Liver (tissue), 8 donors: ENCODE measurements at regions not wholly inside any gene's neighbourhood (a gene's known extent, or its start where the extent isn't known, plus 50 kb on each side); places are given as distances from the start of the nearest gene placed in this dataset.
"Not testable (repeated sequence)": the region's sequence is repeated elsewhere in the genome, so short reads cannot be mapped to it uniquely, and the experiment has no call there.

Source experiments
- DNase-seq: peaks from one replicate; pipeline ENCODE4 v3.0.0-alpha.2; 2017; ENCODE audit warnings: low spot score
- H3K27ac ChIP-seq, 2 donors: one replicate each; pipeline ENCODE4 v1.7.0; 2013; ENCODE audit warnings: inconsistent platforms in 2 of 2, low read length in 2 of 2, control low read depth in 1 of 2, low read depth in 1 of 2, mild to moderate bottlenecking in 1 of 2
- H3K27me3 ChIP-seq, 4 donors: one replicate each; pipeline versions ENCODE4 v1.6.1 to v1.7.0; 2013; ENCODE audit warnings: low read length in 3 of 4, inconsistent platforms in 1 of 4, mild to moderate bottlenecking in 1 of 4, moderate library complexity in 1 of 4; ENCODE audit not compliant: control insufficient read depth in 4 of 4, insufficient read depth in 4 of 4
- H3K36me3 ChIP-seq, 4 donors: one replicate each; pipeline versions ENCODE4 v1.6.1 to v1.7.0; 2013; ENCODE audit warnings: low read length in 3 of 4, mild to moderate bottlenecking in 3 of 4, low read depth in 1 of 4, moderate library complexity in 1 of 4; ENCODE audit not compliant: control insufficient read depth in 4 of 4, insufficient read depth in 3 of 4
- H3K4me1 ChIP-seq, 4 donors: one replicate each; pipeline versions ENCODE4 v1.6.1 to v1.7.0; 2013; ENCODE audit warnings: low read length in 3 of 4, mild to moderate bottlenecking in 3 of 4, moderate library complexity in 1 of 4; ENCODE audit not compliant: control insufficient read depth in 4 of 4, insufficient read depth in 4 of 4
- H3K4me3 ChIP-seq, 3 donors: one replicate each; pipeline versions ENCODE4 v1.6.1 to v1.7.0; 2013; ENCODE audit warnings: low read length in 3 of 3, control low read depth in 1 of 3, low read depth in 1 of 3, mild to moderate bottlenecking in 1 of 3
- H3K9ac ChIP-seq, 2 donors: one replicate each; pipeline ENCODE4 v1.7.0; 2013; ENCODE audit warnings: low read length in 2 of 2, mild to moderate bottlenecking in 2 of 2, moderate library complexity in 2 of 2, control low read depth in 1 of 2, low read depth in 1 of 2
- H3K9me3 ChIP-seq, 4 donors: one replicate each; pipeline versions ENCODE4 v1.6.1 to v1.7.0; 2013; ENCODE audit warnings: low read length in 3 of 4; ENCODE audit not compliant: control insufficient read depth in 4 of 4
- EGR1 ChIP-seq, 2 donors: IDR thresholded peaks; 2 replicates each; pipeline ENCODE4 v1.6.1; 2016 to 2018; ENCODE audit warnings: antibody characterized with exemption in 2 of 2, low read depth in 2 of 2
- FOXA1 ChIP-seq: IDR thresholded peaks from 2 replicates; pipeline ENCODE4 v1.6.1; 2016; ENCODE audit warnings: antibody characterized with exemption
- FOXA2 ChIP-seq: IDR thresholded peaks from 2 replicates; pipeline ENCODE4 v1.6.1; 2016; ENCODE audit warnings: antibody characterized with exemption
- GABPA ChIP-seq, 2 donors: IDR thresholded peaks in 1 of 2; conservative IDR thresholded peaks in 1 of 2; 2 replicates each; pipeline ENCODE4 v1.6.1; 2016; ENCODE audit warnings: antibody characterized with exemption in 2 of 2, mild to moderate bottlenecking in 1 of 2, moderate library complexity in 1 of 2
- HNF4A ChIP-seq, 2 donors: conservative IDR thresholded peaks; 2 replicates each; pipeline ENCODE4 v1.6.1; 2016; ENCODE audit warnings: antibody characterized with exemption in 2 of 2, mild to moderate bottlenecking in 2 of 2
- HNF4G ChIP-seq: IDR thresholded peaks from 2 replicates; pipeline ENCODE4 v1.6.1; 2016; ENCODE audit warnings: antibody characterized with exemption
- JUND ChIP-seq, 2 donors: IDR thresholded peaks; 2 replicates each; pipeline ENCODE4 v1.6.1; 2016; ENCODE audit warnings: antibody characterized with exemption in 2 of 2
- NR2F2 ChIP-seq: IDR thresholded peaks from 2 replicates; pipeline ENCODE4 v1.6.1; 2016; ENCODE audit warnings: antibody characterized with exemption
- RAD21 ChIP-seq, 2 donors: IDR thresholded peaks; 2 replicates each; pipeline ENCODE4 v1.6.1; 2016; ENCODE audit warnings: antibody characterized with exemption in 2 of 2, mild to moderate bottlenecking in 2 of 2
- RXRA ChIP-seq, 2 donors: IDR thresholded peaks; 2 replicates each; pipeline ENCODE4 v1.6.1; 2017 to 2018; ENCODE audit warnings: antibody characterized with exemption in 2 of 2, mild to moderate bottlenecking in 1 of 2
- SP1 ChIP-seq: IDR thresholded peaks from 2 replicates; pipeline ENCODE4 v1.6.1; 2018; ENCODE audit warnings: antibody characterized with exemption, mild to moderate bottlenecking
- TAF1 ChIP-seq: conservative IDR thresholded peaks from 2 replicates; pipeline ENCODE4 v1.6.1; 2016; ENCODE audit warnings: antibody characterized with exemption, mild to moderate bottlenecking
- YY1 ChIP-seq: IDR thresholded peaks from 2 replicates; pipeline ENCODE4 v1.6.1; 2016; ENCODE audit warnings: antibody characterized with exemption, mild to moderate bottlenecking
- WGBS: extraction: QIAGEN DNeasy Blood & Tissue Kit; methylation state at CpG from one replicate; pipeline ENCODE4 v1.1.7; 2013; 5-methylcytosine and 5-hydroxymethylcytosine counted together
- TF ChIP-seq, protein P1 (sequence below): IDR thresholded peaks from 2 replicates; pipeline ENCODE4 v1.6.1; 2016; ENCODE audit warnings: antibody characterized with exemption
- TF ChIP-seq, protein P2 (sequence below): IDR thresholded peaks from 2 replicates; pipeline ENCODE4 v1.6.1; 2016; ENCODE audit warnings: antibody characterized with exemption
- TF ChIP-seq, protein P3 (sequence below): fragments of 150-350 bp; IDR thresholded peaks from 2 replicates; pipeline ENCODE4 v1.5.1; 2017; ENCODE audit warnings: improper control_type of control experiment, low read depth, low read length; ENCODE audit not compliant: missing input control
- TF ChIP-seq, protein P4 (sequence below): IDR thresholded peaks from 2 replicates; pipeline ENCODE4 v1.6.1; 2016; ENCODE audit warnings: antibody characterized with exemption
- TF ChIP-seq, protein P5 (sequence below): IDR thresholded peaks from 2 replicates; pipeline ENCODE4 v1.6.1; 2016; ENCODE audit warnings: antibody characterized with exemption, mild to moderate bottlenecking
- donor health status: healthy.
- donor health status: healthy.
- donor health status: healthy.
- donor health status: healthy.
- donor health status: healthy.

DNA sequence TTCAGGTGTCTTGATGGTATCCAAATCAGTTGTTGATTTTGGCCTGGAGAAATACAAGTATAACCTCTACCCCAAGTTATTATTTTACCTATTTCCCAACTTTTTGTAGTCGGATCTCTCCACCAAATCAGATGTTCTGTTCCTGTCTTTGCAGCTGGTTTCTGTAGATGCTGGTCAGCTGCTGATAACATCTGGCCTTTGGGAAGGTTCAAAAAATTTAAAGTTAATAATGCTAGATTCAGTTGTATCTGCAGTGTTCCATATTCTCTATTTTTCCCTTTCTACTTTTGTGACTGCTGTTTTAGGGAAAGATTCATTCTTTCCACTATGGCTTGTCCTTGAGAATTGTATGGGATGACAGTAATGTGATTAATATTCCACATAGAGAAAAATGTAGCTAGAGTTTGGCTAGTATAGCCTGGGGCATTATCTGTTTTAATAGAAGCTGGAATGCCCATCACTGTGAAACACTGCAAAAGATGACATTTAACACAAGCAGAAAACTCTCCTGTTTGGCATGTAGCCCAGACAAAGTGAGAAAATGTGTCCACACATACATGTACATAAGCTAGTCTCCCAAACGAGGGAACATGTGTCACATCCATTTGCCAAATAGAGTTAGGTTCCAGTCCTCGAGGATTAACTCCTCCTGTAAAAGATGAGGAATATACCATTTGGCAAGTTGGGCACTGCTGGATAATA, 99.2 kb downstream of the ZNF100 start:
- H3K27me3 ChIP-seq, H3K4me3 ChIP-seq, H3K4me1 ChIP-seq, H3K27ac ChIP-seq, H3K9me3 ChIP-seq, H3K9ac ChIP-seq, H3K36me3 ChIP-seq, DNase-seq: not testable (repeated sequence)
- WGBS = 46% methylated on average over 3 of the region's 3 CpGs

DNA sequence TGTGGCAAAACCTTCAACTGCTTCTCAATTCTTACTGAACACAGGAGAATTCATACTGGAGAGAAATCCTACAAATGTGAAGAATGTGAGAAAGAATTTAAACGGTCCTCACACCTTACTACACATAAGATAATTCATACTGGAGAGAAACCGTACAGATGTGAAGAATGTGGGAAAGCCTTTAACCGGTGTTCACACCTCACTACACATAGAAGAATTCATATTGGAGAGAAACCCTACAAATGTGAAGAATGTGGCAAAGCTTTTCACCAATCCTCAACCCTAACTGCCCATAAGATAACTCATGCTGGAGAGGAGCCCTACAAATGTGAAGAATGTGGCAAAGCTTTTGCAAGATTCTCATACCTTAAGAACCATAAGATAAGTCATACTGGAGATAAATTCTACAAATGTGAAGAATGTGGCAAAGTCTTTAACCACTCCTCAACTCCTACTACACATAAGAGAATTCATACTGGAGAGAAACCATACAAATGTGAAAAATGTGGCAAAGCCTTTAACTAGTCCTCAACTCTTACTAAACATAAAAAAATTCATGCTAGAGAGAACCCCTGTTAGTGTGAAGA, 111.7 kb downstream of the ZNF100 start:
- Histone ChIP-seq H3K4me3 (no peak overlapping the region), H3K9ac (no peak overlapping the region), H3K9me3 (peaks cover 0 to 13% (median 3%) of the 10 kb centered on the region in 4 donors), H3K27ac (no peak overlapping the region), H3K36me3 (no peaks in the 10 kb centered on the region), H3K27me3 (no peaks in the 10 kb centered on the region), H3K4me1 (no peaks in the 10 kb centered on the region)
- DNase-seq = no peak
- TF ChIP-seq RAD21 (IDR thresholded peaks at IDR 0.05) (no peak), FOXA2 (no peak), TAF1 (no peak), GABPA (IDR thresholded peaks at IDR 0.05 in 1 of 2, conservative IDR thresholded peaks at IDR 0.05 in 1 of 2) (no peak), JUND (IDR thresholded peaks at IDR 0.05) (no peak), HNF4G (no peak), NR2F2 (no peak), YY1 (no peak), FOXA1 (no peak), HNF4A (conservative IDR thresholded peaks at IDR 0.05) (no peak), RXRA (IDR thresholded peaks at IDR 0.05) (no peak), EGR1 (IDR thresholded peaks at IDR 0.05; ENCODE audit: low read depth in 2 of 2) (no peak), SP1 (no peak)
- TF ChIP-seq, protein P1, sequence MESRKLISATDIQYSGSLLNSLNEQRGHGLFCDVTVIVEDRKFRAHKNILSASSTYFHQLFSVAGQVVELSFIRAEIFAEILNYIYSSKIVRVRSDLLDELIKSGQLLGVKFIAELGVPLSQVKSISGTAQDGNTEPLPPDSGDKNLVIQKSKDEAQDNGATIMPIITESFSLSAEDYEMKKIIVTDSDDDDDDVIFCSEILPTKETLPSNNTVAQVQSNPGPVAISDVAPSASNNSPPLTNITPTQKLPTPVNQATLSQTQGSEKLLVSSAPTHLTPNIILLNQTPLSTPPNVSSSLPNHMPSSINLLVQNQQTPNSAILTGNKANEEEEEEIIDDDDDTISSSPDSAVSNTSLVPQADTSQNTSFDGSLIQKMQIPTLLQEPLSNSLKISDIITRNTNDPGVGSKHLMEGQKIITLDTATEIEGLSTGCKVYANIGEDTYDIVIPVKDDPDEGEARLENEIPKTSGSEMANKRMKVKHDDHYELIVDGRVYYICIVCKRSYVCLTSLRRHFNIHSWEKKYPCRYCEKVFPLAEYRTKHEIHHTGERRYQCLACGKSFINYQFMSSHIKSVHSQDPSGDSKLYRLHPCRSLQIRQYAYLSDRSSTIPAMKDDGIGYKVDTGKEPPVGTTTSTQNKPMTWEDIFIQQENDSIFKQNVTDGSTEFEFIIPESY = no peak
- TF ChIP-seq, protein P2, sequence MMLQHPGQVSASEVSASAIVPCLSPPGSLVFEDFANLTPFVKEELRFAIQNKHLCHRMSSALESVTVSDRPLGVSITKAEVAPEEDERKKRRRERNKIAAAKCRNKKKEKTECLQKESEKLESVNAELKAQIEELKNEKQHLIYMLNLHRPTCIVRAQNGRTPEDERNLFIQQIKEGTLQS = no peak
- TF ChIP-seq, protein P3, sequence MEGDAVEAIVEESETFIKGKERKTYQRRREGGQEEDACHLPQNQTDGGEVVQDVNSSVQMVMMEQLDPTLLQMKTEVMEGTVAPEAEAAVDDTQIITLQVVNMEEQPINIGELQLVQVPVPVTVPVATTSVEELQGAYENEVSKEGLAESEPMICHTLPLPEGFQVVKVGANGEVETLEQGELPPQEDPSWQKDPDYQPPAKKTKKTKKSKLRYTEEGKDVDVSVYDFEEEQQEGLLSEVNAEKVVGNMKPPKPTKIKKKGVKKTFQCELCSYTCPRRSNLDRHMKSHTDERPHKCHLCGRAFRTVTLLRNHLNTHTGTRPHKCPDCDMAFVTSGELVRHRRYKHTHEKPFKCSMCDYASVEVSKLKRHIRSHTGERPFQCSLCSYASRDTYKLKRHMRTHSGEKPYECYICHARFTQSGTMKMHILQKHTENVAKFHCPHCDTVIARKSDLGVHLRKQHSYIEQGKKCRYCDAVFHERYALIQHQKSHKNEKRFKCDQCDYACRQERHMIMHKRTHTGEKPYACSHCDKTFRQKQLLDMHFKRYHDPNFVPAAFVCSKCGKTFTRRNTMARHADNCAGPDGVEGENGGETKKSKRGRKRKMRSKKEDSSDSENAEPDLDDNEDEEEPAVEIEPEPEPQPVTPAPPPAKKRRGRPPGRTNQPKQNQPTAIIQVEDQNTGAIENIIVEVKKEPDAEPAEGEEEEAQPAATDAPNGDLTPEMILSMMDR = no peak
- TF ChIP-seq, protein P4, sequence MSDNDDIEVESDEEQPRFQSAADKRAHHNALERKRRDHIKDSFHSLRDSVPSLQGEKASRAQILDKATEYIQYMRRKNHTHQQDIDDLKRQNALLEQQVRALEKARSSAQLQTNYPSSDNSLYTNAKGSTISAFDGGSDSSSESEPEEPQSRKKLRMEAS = no peak
- TF ChIP-seq, protein P5, sequence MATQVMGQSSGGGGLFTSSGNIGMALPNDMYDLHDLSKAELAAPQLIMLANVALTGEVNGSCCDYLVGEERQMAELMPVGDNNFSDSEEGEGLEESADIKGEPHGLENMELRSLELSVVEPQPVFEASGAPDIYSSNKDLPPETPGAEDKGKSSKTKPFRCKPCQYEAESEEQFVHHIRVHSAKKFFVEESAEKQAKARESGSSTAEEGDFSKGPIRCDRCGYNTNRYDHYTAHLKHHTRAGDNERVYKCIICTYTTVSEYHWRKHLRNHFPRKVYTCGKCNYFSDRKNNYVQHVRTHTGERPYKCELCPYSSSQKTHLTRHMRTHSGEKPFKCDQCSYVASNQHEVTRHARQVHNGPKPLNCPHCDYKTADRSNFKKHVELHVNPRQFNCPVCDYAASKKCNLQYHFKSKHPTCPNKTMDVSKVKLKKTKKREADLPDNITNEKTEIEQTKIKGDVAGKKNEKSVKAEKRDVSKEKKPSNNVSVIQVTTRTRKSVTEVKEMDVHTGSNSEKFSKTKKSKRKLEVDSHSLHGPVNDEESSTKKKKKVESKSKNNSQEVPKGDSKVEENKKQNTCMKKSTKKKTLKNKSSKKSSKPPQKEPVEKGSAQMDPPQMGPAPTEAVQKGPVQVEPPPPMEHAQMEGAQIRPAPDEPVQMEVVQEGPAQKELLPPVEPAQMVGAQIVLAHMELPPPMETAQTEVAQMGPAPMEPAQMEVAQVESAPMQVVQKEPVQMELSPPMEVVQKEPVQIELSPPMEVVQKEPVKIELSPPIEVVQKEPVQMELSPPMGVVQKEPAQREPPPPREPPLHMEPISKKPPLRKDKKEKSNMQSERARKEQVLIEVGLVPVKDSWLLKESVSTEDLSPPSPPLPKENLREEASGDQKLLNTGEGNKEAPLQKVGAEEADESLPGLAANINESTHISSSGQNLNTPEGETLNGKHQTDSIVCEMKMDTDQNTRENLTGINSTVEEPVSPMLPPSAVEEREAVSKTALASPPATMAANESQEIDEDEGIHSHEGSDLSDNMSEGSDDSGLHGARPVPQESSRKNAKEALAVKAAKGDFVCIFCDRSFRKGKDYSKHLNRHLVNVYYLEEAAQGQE = no peak
- WGBS = 80% methylated on average over 3 of the region's 3 CpGs

DNA sequence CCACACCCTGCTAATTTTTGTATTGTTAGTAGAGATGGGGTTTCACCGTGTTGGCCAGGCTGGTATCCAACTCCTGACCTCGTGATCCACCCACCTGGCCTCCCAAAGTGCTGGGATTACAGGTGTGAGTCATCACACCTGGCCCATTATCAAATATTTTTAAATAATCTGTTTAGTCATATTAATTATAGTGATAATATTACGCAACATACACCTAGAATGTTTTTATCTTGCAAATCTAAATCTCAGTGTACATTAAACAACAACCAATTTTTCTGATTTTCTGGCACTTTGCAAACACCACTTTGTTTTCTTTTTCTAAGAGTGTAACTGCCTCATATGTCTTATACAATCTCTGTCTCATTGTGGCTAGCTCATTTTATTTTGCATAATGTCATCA, 115.9 kb downstream of the ZNF100 start:
- H3K27me3 ChIP-seq, H3K27ac ChIP-seq, DNase-seq, H3K4me1 ChIP-seq, H3K4me3 ChIP-seq, H3K36me3 ChIP-seq, H3K9ac ChIP-seq: not testable (repeated sequence)
- 58% methylated on average over 3 of the region's 3 CpGs for WGBS
- peaks cover 0 to 13% (median 1%) of the 10 kb centered on the region in 4 donors for H3K9me3 ChIP-seq
